ENCODE measurements at regions not wholly inside any gene's neighbourhood (a gene's known extent, or its start where the extent isn't known, plus 50 kb on each side); places are given as distances from the start of the nearest gene placed in this dataset.

DNA sequence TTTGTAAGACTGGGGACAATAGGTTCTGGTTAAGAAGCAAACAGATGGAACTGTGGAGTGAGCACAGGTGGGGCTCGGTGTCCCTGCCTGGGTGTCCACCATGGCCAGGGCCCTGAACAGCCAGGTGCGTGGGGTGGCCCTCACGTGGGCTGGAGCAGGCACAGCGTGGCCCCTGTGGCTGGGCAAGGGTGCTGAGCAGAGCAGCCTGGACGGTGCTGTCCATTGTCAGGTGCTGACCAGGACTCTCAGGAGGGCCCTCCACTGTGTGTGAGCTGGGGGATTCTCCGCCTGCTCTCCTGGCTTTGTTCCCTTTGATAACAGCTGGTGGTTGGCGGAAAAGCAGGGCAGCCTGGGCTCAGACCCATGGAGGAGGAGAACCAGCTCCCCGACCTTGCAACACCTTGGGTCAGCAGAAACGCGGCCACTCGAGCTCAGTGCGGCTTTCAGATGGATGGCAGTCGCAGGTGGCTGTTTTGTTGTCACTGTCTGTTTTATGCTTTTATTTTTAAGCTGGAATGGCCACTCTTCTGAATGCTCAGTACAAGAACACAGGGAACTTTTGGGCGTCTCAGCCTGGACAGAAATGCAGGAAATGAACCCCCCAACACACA, 273.9 kb upstream of the ADARB2 start:
- Histone ChIP-seq H3K4me2 (ENCODE audit: insufficient read depth, low read length, poor library complexity, severe bottlenecking) (no peak overlapping the region), H3K9ac (ENCODE audit: low read depth, low read length, poor library complexity) (no peak overlapping the region), H3K9me3 (replicated peaks in 1 of 2; ENCODE audit: control insufficient read depth in 2 of 2, insufficient read depth in 1 of 2, low read depth in 1 of 2, low read length in 2 of 2) (no peaks in the 10 kb centered on the region), H3K4me3 (ENCODE audit: low read length in 2 of 2) (no peak overlapping the region), H3K4me1 (ENCODE audit: control insufficient read depth in 2 of 2, insufficient read depth in 1 of 2, low read depth in 1 of 2, low read length in 2 of 2) (peaks cover 0 to 1% of the 10 kb centered on the region in 2 donors), H3K4ac (ENCODE audit: low read length) (no peak overlapping the region), H2BK15ac (ENCODE audit: low read length) (no peak overlapping the region), H3K36me3 (replicated peaks in 1 of 2; ENCODE audit: control insufficient read depth in 2 of 2, insufficient read depth in 2 of 2, low read length in 2 of 2) (no peaks in the 10 kb centered on the region), H2BK12ac (ENCODE audit: low read length) (no peak overlapping the region), H2AFZ (ENCODE audit: low read length) (no peak overlapping the region), H3K23ac (ENCODE audit: low read depth, low read length, poor library complexity) (peak overlapping the region; percentile 3), H3K14ac (ENCODE audit: low read length) (no peak overlapping the region), H2BK5ac (ENCODE audit: low read length) (no peak overlapping the region), H3K27me3 (ENCODE audit: control insufficient read depth in 3 of 3, insufficient read depth in 3 of 3, low read depth in 1 of 3, low read length in 3 of 3) (no peaks in the 10 kb centered on the region), H2AK5ac (ENCODE audit: low read depth, low read length) (no peak overlapping the region), H4K91ac (ENCODE audit: low read depth, low read length, poor library complexity) (no peak overlapping the region), H3K18ac (ENCODE audit: low read length) (no peak overlapping the region), H4K8ac (ENCODE audit: low read depth, low read length) (no peak overlapping the region), H3K27ac (replicated peaks; ENCODE audit: low read length) (no peak overlapping the region), H3K79me1 (ENCODE audit: low read depth, low read length) (peaks cover 2% of the 10 kb centered on the region), H2BK120ac (ENCODE audit: low read depth, low read length) (no peak overlapping the region)
- peak; percentile 8 for DNase-seq (ENCODE audit: low spot score)
- no CpG with 5 or more reads among the region's 14 CpGs for WGBS, 2 donors (ENCODE audit: extremely low coverage in 2 of 2, insufficient read length in 2 of 2, insufficient replicate concordance in 1 of 2)

DNA sequence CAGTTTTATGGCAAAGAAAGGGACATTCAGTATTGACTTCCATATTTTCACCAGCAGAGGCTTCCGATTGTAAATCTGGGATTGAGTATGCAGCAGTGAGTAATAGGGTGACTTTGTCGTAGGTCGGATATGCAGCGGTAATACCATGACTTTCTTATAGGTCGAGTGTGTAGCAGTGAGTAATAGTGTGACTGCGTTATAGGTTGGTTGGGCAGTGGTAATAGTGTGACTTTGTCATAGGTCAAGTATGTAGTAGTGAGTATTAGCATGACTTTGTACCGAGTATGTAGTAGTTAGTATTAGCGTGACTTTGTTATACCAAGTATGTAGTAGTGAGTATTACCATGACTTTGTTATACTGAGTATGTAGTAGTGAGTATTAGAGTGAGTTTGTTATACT, 268.2 kb upstream of the ADARB2 start:
- Histone ChIP-seq H2BK5ac (ENCODE audit: low read length) (no peak overlapping the region), H3K4me3 (ENCODE audit: low read length in 2 of 2) (no peak overlapping the region), H3K27ac (replicated peaks; ENCODE audit: low read length) (no peak overlapping the region), H3K4me2 (ENCODE audit: insufficient read depth, low read length, poor library complexity, severe bottlenecking) (no peak overlapping the region), H3K4ac (ENCODE audit: low read length) (no peak overlapping the region), H3K9ac (ENCODE audit: low read depth, low read length, poor library complexity) (no peak overlapping the region), H2BK12ac (ENCODE audit: low read length) (no peak overlapping the region), H2AK5ac (ENCODE audit: low read depth, low read length) (no peak overlapping the region), H2BK15ac (ENCODE audit: low read length) (no peak overlapping the region), H4K8ac (ENCODE audit: low read depth, low read length) (no peak overlapping the region), H3K4me1 (ENCODE audit: control insufficient read depth in 2 of 2, insufficient read depth in 1 of 2, low read depth in 1 of 2, low read length in 2 of 2) (no peaks in the 10 kb centered on the region), H3K23ac (ENCODE audit: low read depth, low read length, poor library complexity) (no peak overlapping the region), H4K91ac (ENCODE audit: low read depth, low read length, poor library complexity) (no peak overlapping the region), H2AFZ (ENCODE audit: low read length) (no peak overlapping the region), H3K79me1 (ENCODE audit: low read depth, low read length) (no peaks in the 10 kb centered on the region), H2BK120ac (ENCODE audit: low read depth, low read length) (no peak overlapping the region), H3K27me3 (ENCODE audit: control insufficient read depth in 3 of 3, insufficient read depth in 3 of 3, low read depth in 1 of 3, low read length in 3 of 3) (no peaks in the 10 kb centered on the region), H3K14ac (ENCODE audit: low read length) (no peak overlapping the region), H3K9me3 (replicated peaks in 1 of 2; ENCODE audit: control insufficient read depth in 2 of 2, insufficient read depth in 1 of 2, low read depth in 1 of 2, low read length in 2 of 2) (no peaks in the 10 kb centered on the region), H3K18ac (ENCODE audit: low read length) (no peak overlapping the region), H3K36me3 (replicated peaks in 1 of 2; ENCODE audit: control insufficient read depth in 2 of 2, insufficient read depth in 2 of 2, low read length in 2 of 2) (no peaks in the 10 kb centered on the region)
- WGBS, 2 donors (ENCODE audit: extremely low coverage in 2 of 2, insufficient read length in 2 of 2, insufficient replicate concordance in 1 of 2), result no CpG with 5 or more reads among the region's 8 CpGs
- DNase-seq (ENCODE audit: low spot score), result no peak

DNA sequence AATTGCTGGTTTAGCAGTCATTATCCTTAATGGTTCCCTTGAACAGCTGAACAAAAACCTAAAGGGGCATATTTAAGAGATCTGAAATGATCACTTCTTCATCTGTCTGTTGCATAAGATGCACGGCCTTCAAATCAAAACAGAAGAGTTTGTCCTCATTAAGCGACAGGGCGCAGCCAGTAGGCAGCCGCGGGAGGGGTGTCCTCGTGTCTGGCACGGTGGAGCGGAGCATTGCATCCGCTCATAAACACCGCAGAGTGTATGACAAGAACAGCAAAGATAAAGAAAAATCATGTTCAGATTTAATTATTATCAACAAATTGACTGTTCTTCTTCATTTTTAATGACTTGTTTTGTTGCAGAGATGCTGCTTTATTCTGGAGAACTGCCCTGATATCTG, 255.6 kb upstream of the ADARB2 start:
- Histone ChIP-seq H3K27ac (replicated peaks; ENCODE audit: low read length) (no peak overlapping the region), H3K4me3 (ENCODE audit: low read length in 2 of 2) (no peak overlapping the region), H3K9ac (ENCODE audit: low read depth, low read length, poor library complexity) (no peak overlapping the region), H3K9me3 (replicated peaks in 1 of 2; ENCODE audit: control insufficient read depth in 2 of 2, insufficient read depth in 1 of 2, low read depth in 1 of 2, low read length in 2 of 2) (no peaks in the 10 kb centered on the region), H2BK15ac (ENCODE audit: low read length) (no peak overlapping the region), H3K4me2 (ENCODE audit: insufficient read depth, low read length, poor library complexity, severe bottlenecking) (no peak overlapping the region), H3K18ac (ENCODE audit: low read length) (no peak overlapping the region), H3K36me3 (replicated peaks in 1 of 2; ENCODE audit: control insufficient read depth in 2 of 2, insufficient read depth in 2 of 2, low read length in 2 of 2) (no peaks in the 10 kb centered on the region), H2BK120ac (ENCODE audit: low read depth, low read length) (no peak overlapping the region), H3K27me3 (ENCODE audit: control insufficient read depth in 3 of 3, insufficient read depth in 3 of 3, low read depth in 1 of 3, low read length in 3 of 3) (no peaks in the 10 kb centered on the region), H4K8ac (ENCODE audit: low read depth, low read length) (no peak overlapping the region), H2AK5ac (ENCODE audit: low read depth, low read length) (no peak overlapping the region), H3K4ac (ENCODE audit: low read length) (no peak overlapping the region), H2BK5ac (ENCODE audit: low read length) (no peak overlapping the region), H2AFZ (ENCODE audit: low read length) (no peak overlapping the region), H3K23ac (ENCODE audit: low read depth, low read length, poor library complexity) (no peak overlapping the region), H2BK12ac (ENCODE audit: low read length) (no peak overlapping the region), H4K91ac (ENCODE audit: low read depth, low read length, poor library complexity) (no peak overlapping the region), H3K4me1 (ENCODE audit: control insufficient read depth in 2 of 2, insufficient read depth in 1 of 2, low read depth in 1 of 2, low read length in 2 of 2) (no peaks in the 10 kb centered on the region), H3K79me1 (ENCODE audit: low read depth, low read length) (no peaks in the 10 kb centered on the region), H3K14ac (ENCODE audit: low read length) (no peak overlapping the region)
- DNase-seq (ENCODE audit: low spot score), result no peak
- no CpG with 5 or more reads among the region's 10 CpGs for WGBS, 2 donors (ENCODE audit: extremely low coverage in 2 of 2, insufficient read length in 2 of 2, insufficient replicate concordance in 1 of 2)

DNA sequence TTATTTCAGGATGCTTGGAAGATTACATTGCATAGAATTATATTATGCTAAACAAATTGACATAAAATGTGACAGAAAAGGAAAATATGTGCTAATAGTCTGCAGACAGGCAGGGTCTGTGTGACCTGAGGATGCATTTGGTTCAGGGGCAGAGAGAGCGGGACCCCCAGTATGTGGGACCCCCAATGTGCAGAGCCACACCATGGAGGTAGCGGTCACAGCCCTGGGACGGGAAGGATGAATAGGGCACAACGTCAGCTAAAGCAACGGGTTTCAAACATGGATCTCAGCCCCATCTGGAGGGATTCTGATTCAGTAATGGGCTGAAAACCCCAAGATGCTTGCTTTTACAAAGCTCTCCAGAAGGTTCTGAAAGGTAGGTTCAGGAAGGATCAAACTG, 251.8 kb upstream of the ADARB2 start:
- Histone ChIP-seq H4K8ac (ENCODE audit: low read depth, low read length) (peak overlapping the region; percentile 72), H4K91ac (ENCODE audit: low read depth, low read length, poor library complexity) (no peak overlapping the region), H2BK15ac (ENCODE audit: low read length) (no peak overlapping the region), H3K4me1 (ENCODE audit: control insufficient read depth in 2 of 2, insufficient read depth in 1 of 2, low read depth in 1 of 2, low read length in 2 of 2) (no peaks in the 10 kb centered on the region), H3K9me3 (replicated peaks in 1 of 2; ENCODE audit: control insufficient read depth in 2 of 2, insufficient read depth in 1 of 2, low read depth in 1 of 2, low read length in 2 of 2) (no peaks in the 10 kb centered on the region), H2AFZ (ENCODE audit: low read length) (no peak overlapping the region), H3K18ac (ENCODE audit: low read length) (no peak overlapping the region), H2BK5ac (ENCODE audit: low read length) (no peak overlapping the region), H2BK12ac (ENCODE audit: low read length) (no peak overlapping the region), H3K36me3 (replicated peaks in 1 of 2; ENCODE audit: control insufficient read depth in 2 of 2, insufficient read depth in 2 of 2, low read length in 2 of 2) (no peaks in the 10 kb centered on the region), H2BK120ac (ENCODE audit: low read depth, low read length) (no peak overlapping the region), H3K4me3 (ENCODE audit: low read length in 2 of 2) (no peak overlapping the region), H3K4me2 (ENCODE audit: insufficient read depth, low read length, poor library complexity, severe bottlenecking) (no peak overlapping the region), H3K23ac (ENCODE audit: low read depth, low read length, poor library complexity) (no peak overlapping the region), H3K9ac (ENCODE audit: low read depth, low read length, poor library complexity) (no peak overlapping the region), H3K14ac (ENCODE audit: low read length) (no peak overlapping the region), H3K27ac (replicated peaks; ENCODE audit: low read length) (no peak overlapping the region), H3K79me1 (ENCODE audit: low read depth, low read length) (no peaks in the 10 kb centered on the region), H2AK5ac (ENCODE audit: low read depth, low read length) (no peak overlapping the region), H3K4ac (ENCODE audit: low read length) (no peak overlapping the region), H3K27me3 (ENCODE audit: control insufficient read depth in 3 of 3, insufficient read depth in 3 of 3, low read depth in 1 of 3, low read length in 3 of 3) (no peaks in the 10 kb centered on the region)
- WGBS, 2 donors (ENCODE audit: extremely low coverage in 2 of 2, insufficient read length in 2 of 2, insufficient replicate concordance in 1 of 2), result no CpG with 5 or more reads among the region's 5 CpGs
- no peak for DNase-seq (ENCODE audit: low spot score)
